H9 (cell line): ENCODE measurements at regions not wholly inside any gene's neighbourhood (a gene's known extent, or its start where the extent isn't known, plus 50 kb on each side); places are given as distances from the start of the nearest gene placed in this dataset.

ENCODE experiments used
- DNase-seq: peaks from one replicate; pipeline ENCODE4 v3.0.0-alpha.2; 2017
- H2AFZ ChIP-seq: one replicate; pipeline ENCODE4 v1.6.1; 2013; ENCODE audit warnings: mild to moderate bottlenecking, low read length, control low read depth, moderate library complexity
- H2AK5ac ChIP-seq: 2 replicates; pipeline ENCODE4 v1.6.1; 2013; ENCODE audit warnings: low read length, control low read depth, mixed read lengths; ENCODE audit not compliant: insufficient read length
- H2BK120ac ChIP-seq: one replicate; pipeline ENCODE4 v1.6.1; 2013; ENCODE audit warnings: low read depth, mild to moderate bottlenecking, low read length, control low read depth, inconsistent platforms; ENCODE audit not compliant: poor library complexity, severe bottlenecking
- H2BK12ac ChIP-seq: 2 replicates; pipeline ENCODE4 v1.6.1; 2013; ENCODE audit warnings: low read length, control low read depth, mixed read lengths, low read depth; ENCODE audit not compliant: insufficient read length
- H2BK15ac ChIP-seq: 2 replicates; pipeline ENCODE4 v1.6.1; 2013; ENCODE audit warnings: low read depth, low read length, control low read depth
- H2BK20ac ChIP-seq: one replicate; pipeline ENCODE4 v1.6.1; 2013; ENCODE audit warnings: low read depth, mild to moderate bottlenecking, low read length, control low read depth, inconsistent platforms; ENCODE audit not compliant: poor library complexity, severe bottlenecking
- H2BK5ac ChIP-seq: 2 replicates; pipeline ENCODE4 v1.6.1; 2013; ENCODE audit warnings: low read length, control low read depth, mixed read lengths; ENCODE audit not compliant: insufficient read length
- H3K14ac ChIP-seq: 2 replicates; pipeline ENCODE4 v1.6.1; 2013; ENCODE audit warnings: low read length, control low read depth; ENCODE audit not compliant: insufficient read depth
- H3K18ac ChIP-seq: 2 replicates; pipeline ENCODE4 v1.6.1; 2013; ENCODE audit warnings: low read depth, mild to moderate bottlenecking, mixed read lengths, low read length, control low read depth; ENCODE audit not compliant: insufficient read length
- H3K23ac ChIP-seq: 2 replicates; pipeline ENCODE4 v1.6.1; 2013; ENCODE audit warnings: low read length, control low read depth, mixed read lengths, low read depth; ENCODE audit not compliant: insufficient read length
- H3K23me2 ChIP-seq: 2 replicates; pipeline ENCODE4 v1.6.1; 2013; ENCODE audit warnings: low read depth, mild to moderate bottlenecking, mixed read lengths, low read length, control low read depth; ENCODE audit not compliant: insufficient read length, poor library complexity, severe bottlenecking
- H3K27ac ChIP-seq: 2 replicates; pipeline ENCODE4 v1.5.1; 2013; ENCODE audit warnings: low read length, control low read depth, mixed read lengths, low read depth; ENCODE audit not compliant: insufficient read length
- H3K27me3 ChIP-seq: 2 replicates; pipeline ENCODE4 v1.6.1; 2013; ENCODE audit warnings: low read length, control low read depth, inconsistent platforms; ENCODE audit not compliant: insufficient read depth
- H3K4ac ChIP-seq: 2 replicates; pipeline ENCODE4 v1.6.1; 2013; ENCODE audit warnings: low read depth, mild to moderate bottlenecking, control low read depth, inconsistent platforms, low read length, moderate library complexity
- H3K4me1 ChIP-seq: 2 replicates; pipeline ENCODE4 v1.6.1; 2013; ENCODE audit warnings: low read length, control low read depth, inconsistent platforms; ENCODE audit not compliant: insufficient read depth
- H3K4me2 ChIP-seq: 2 replicates; pipeline ENCODE4 v1.6.1; 2013; ENCODE audit warnings: low read length, control low read depth, mixed read lengths; ENCODE audit not compliant: insufficient read length, insufficient read depth
- H3K56ac ChIP-seq: 2 replicates; pipeline ENCODE4 v1.6.1; 2013; ENCODE audit warnings: low read depth, mild to moderate bottlenecking, mixed read lengths, low read length, control low read depth; ENCODE audit not compliant: insufficient read length
- H3K79me1 ChIP-seq: 2 replicates; pipeline ENCODE4 v1.6.1; 2013; ENCODE audit warnings: low read depth, mild to moderate bottlenecking, moderate library complexity, low read length, control low read depth, inconsistent platforms; ENCODE audit not compliant: insufficient read depth, poor library complexity, severe bottlenecking
- H3K79me2 ChIP-seq: 2 replicates; pipeline ENCODE4 v1.6.1; 2013; ENCODE audit warnings: low read length, control low read depth, inconsistent platforms; ENCODE audit not compliant: insufficient read depth
- H3K9ac ChIP-seq: 2 replicates; pipeline ENCODE4 v1.6.1; 2013; ENCODE audit warnings: low read length, control low read depth, mixed read lengths; ENCODE audit not compliant: insufficient read length; ENCODE audit errors: extremely low read depth
- H3K9me3 ChIP-seq: one replicate; pipeline ENCODE4 v1.6.1; 2013; ENCODE audit warnings: low read depth, low read length, inconsistent platforms; ENCODE audit not compliant: control insufficient read depth
- H3T11ph ChIP-seq: one replicate; pipeline ENCODE4 v1.6.1; 2013; ENCODE audit warnings: mild to moderate bottlenecking, low read length, control low read depth, inconsistent platforms
- H4K20me1 ChIP-seq: one replicate; pipeline ENCODE4 v1.6.1; 2013; ENCODE audit not compliant: control insufficient read depth, insufficient read length, insufficient read depth
- H4K5ac ChIP-seq: 2 replicates; pipeline ENCODE4 v1.6.1; 2013; ENCODE audit warnings: low read depth, mild to moderate bottlenecking, mixed read lengths, low read length, control low read depth; ENCODE audit not compliant: insufficient read length
- H4K8ac ChIP-seq: replicated peaks from 2 replicates; pipeline ENCODE4 v1.6.1; 2013; ENCODE audit warnings: low read length, control low read depth, mixed read lengths, low read depth; ENCODE audit not compliant: insufficient read length
- H4K91ac ChIP-seq: 2 replicates; pipeline ENCODE4 v1.6.1; 2013; ENCODE audit warnings: low read depth, mild to moderate bottlenecking, moderate library complexity, mixed read lengths, low read length, control low read depth; ENCODE audit not compliant: insufficient read length
- H3K27ac Mint-ChIP-seq, 3 experiments: 2 replicates in 2 of 3; 3 replicates in 1 of 3; pipeline ENCODE4 v1.8.0; 2020 to 2021; ENCODE audit warnings: mixed read lengths in 3 of 3, mild to moderate bottlenecking in 1 of 3, moderate library complexity in 1 of 3
- H3K27me3 Mint-ChIP-seq: 2 replicates; pipeline ENCODE4 v1.8.0; 2021; ENCODE audit warnings: low read depth, mild to moderate bottlenecking, moderate library complexity, mixed read lengths
- H3K36me3 Mint-ChIP-seq, 3 experiments: 2 replicates in 2 of 3; 3 replicates in 1 of 3; pipeline ENCODE4 v1.8.0; 2020 to 2021; ENCODE audit warnings: low read depth in 3 of 3, mixed read lengths in 3 of 3; ENCODE audit not compliant: insufficient read depth in 1 of 3
- H3K4me1 Mint-ChIP-seq, 2 experiments: 2 replicates each; pipeline ENCODE4 v1.8.0; 2020; ENCODE audit warnings: mixed read lengths in 2 of 2
- H3K4me3 Mint-ChIP-seq, 2 experiments: 2 replicates in 1 of 2; 3 replicates in 1 of 2; pipeline ENCODE4 v1.8.0; 2020 to 2021; ENCODE audit warnings: mild to moderate bottlenecking in 2 of 2, mixed read lengths in 2 of 2, moderate library complexity in 1 of 2
- H3K9me3 Mint-ChIP-seq, 2 experiments: 2 replicates in 1 of 2; 3 replicates in 1 of 2; pipeline ENCODE4 v1.8.0; 2020; ENCODE audit warnings: mild to moderate bottlenecking in 2 of 2, mixed read lengths in 2 of 2, moderate library complexity in 1 of 2
- CTCF ChIP-seq: fragments of 200-600 bp; sonication (generic); conservative IDR thresholded peaks from 3 replicates; pipeline ENCODE4 v1.8.0; 2021; ENCODE audit warnings: antibody characterized with exemption, mild to moderate bottlenecking
- WGBS: extraction: QIAGEN DNeasy Blood & Tissue Kit; methylation state at CpG from one replicate; pipeline ENCODE4 v1.1.7; 2013; ENCODE audit warnings: missing lambda C conversion rate, low lambda C conversion rate, mixed read lengths; ENCODE audit not compliant: insufficient read length; ENCODE audit errors: extremely low coverage; 5-methylcytosine and 5-hydroxymethylcytosine counted together

GRCh38 chr7:153930696-153931095, 121.5 kb upstream of the DPP6 start:
- H3K27me3 Mint-ChIP-seq = peaks cover 6% of the 10 kb centered on the region; the same call in 1 of the 2 replicates
- no peak overlapping the region for H3K4me3 Mint-ChIP-seq
- no CpG with 5 or more reads among the region's 2 CpGs for WGBS
- Histone ChIP-seq H3K27me3 (no peaks in the 10 kb centered on the region), H4K8ac (no peak overlapping the region), H3K79me1 (no peaks in the 10 kb centered on the region), H2BK12ac (no peak overlapping the region), H3K79me2 (no peaks in the 10 kb centered on the region), H2BK15ac (no peak overlapping the region), H3T11ph (no peak overlapping the region), H2AK5ac (no peak overlapping the region), H3K18ac (no peak overlapping the region), H2AFZ (no peak overlapping the region), H3K23me2 (no peaks in the 10 kb centered on the region), H2BK20ac (no peak overlapping the region), H3K9ac (no peak overlapping the region), H3K9me3 (no peaks in the 10 kb centered on the region), H3K4me1 (0 out of 2 replicates have a peak, but pooled peaks cover 2% of the 10 kb centered on the region), H3K4ac (no peak overlapping the region), H3K23ac (no peak overlapping the region), H2BK5ac (no peak overlapping the region), H4K20me1 (no peaks in the 10 kb centered on the region), H4K91ac (no peak overlapping the region), H3K4me2 (no peak overlapping the region), H3K27ac (no peak overlapping the region), H2BK120ac (no peak overlapping the region), H3K14ac (no peak overlapping the region), H4K5ac (no peak overlapping the region), H3K56ac (no peak overlapping the region)
- no peak overlapping the region for H3K27ac Mint-ChIP-seq
- H3K9me3 Mint-ChIP-seq = peaks cover 67 to 93% of the 10 kb centered on the region in 2 experiments
- TF ChIP-seq CTCF = no peak
- H3K4me1 Mint-ChIP-seq = 0 out of 4 replicates have a peak, but pooled peaks cover 0 to 2% of the 10 kb centered on the region in 2 experiments
- DNase-seq = no peak
- H3K36me3 Mint-ChIP-seq = peaks cover 5 to 33% (median 8%) of the 10 kb centered on the region in 3 experiments; a peak in 5 of 7 replicates
